BLaER1 (cell line): ENCODE measurements at regions not wholly inside any gene's neighbourhood (a gene's known extent, or its start where the extent isn't known, plus 50 kb on each side); places are given as distances from the start of the nearest gene placed in this dataset.

Experiments
- H3K27ac ChIP-seq: shearing (Covaris generic); formaldehyde crosslinking; 2 replicates; pipeline ENCODE4 v1.8.1; 2022
- H3K27me3 ChIP-seq: shearing (Covaris generic); formaldehyde crosslinking; 2 replicates; pipeline ENCODE4 v1.8.1; 2022
- H3K36me3 ChIP-seq: shearing (Covaris generic); formaldehyde crosslinking; 2 replicates; pipeline ENCODE4 v1.8.1; 2022
- H3K4me1 ChIP-seq: shearing (Covaris generic); formaldehyde crosslinking; 2 replicates; pipeline ENCODE4 v1.8.1; 2022
- H3K4me2 ChIP-seq: shearing (Covaris generic); formaldehyde crosslinking; 2 replicates; pipeline ENCODE4 v1.8.1; 2022
- H3K4me3 ChIP-seq: shearing (Covaris generic); formaldehyde crosslinking; 2 replicates; pipeline ENCODE4 v1.8.1; 2022
- H3K9ac ChIP-seq: shearing (Covaris generic); formaldehyde crosslinking; 2 replicates; pipeline ENCODE4 v1.8.1; 2022
- H3K9me3 ChIP-seq: shearing (Covaris generic); formaldehyde crosslinking; 2 replicates; pipeline ENCODE4 v1.8.1; 2022
- H4K20me1 ChIP-seq: shearing (Covaris generic); formaldehyde crosslinking; 2 replicates; pipeline ENCODE4 v1.8.1; 2022
- Cebpa-rat ChIP-seq: shearing (Covaris generic); IDR thresholded peaks from 2 replicates; pipeline ENCODE4 v1.8.1; 2022

DNA sequence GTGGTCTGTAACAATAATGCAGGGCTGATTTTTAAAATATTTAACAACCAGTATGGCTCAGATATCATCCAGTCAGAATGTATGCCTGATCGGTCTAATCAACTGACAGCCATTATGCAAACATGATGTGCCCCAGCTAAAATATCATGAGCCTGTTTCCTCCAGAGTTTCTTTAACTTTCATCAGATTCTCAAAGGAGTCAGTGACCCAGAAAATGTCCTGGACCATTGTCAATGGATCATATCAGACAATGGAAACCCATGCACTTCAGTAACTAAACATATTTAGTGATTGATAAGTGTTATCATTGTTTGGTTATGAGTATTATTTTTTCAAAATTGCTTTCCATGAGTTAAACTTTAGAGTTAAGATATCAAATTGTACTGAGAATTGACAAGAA, 173.5 kb downstream of the LMBRD1 start:
- no peak overlapping the region for H3K4me3 ChIP-seq
- H3K9me3 ChIP-seq: no peaks in the 10 kb centered on the region
- no peaks in the 10 kb centered on the region for H4K20me1 ChIP-seq
- no peak for TF ChIP-seq Cebpa-rat
- H3K36me3 ChIP-seq: no peaks in the 10 kb centered on the region
- H3K27ac ChIP-seq: no peak overlapping the region
- no peaks in the 10 kb centered on the region for H3K4me1 ChIP-seq
- no peak overlapping the region for H3K4me2 ChIP-seq
- no peak overlapping the region for H3K9ac ChIP-seq
- H3K27me3 ChIP-seq: no peaks in the 10 kb centered on the region

DNA sequence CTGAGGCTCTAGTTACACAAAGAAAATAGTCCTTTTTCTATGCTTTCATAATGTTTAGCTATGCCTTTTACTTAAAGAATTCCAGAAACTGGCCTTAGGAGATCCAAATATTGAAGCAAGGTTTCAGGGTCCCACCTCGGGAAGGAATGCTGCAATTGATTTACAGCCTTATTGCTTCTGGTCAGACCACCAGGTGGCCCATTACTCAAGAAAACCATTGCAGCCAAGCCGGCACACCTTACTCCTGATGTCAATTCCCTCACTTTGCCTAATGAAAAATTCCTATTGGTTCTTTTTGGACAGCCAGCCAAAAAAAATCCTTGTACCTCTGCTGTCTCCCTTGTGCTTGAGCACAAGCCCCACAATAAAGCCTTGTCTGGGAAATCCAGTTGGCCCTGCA, 173.9 kb downstream of the LMBRD1 start:
- H3K4me1 ChIP-seq: no peaks in the 10 kb centered on the region
- no peak overlapping the region for H3K4me2 ChIP-seq
- no peaks in the 10 kb centered on the region for H3K27me3 ChIP-seq
- no peaks in the 10 kb centered on the region for H4K20me1 ChIP-seq
- no peaks in the 10 kb centered on the region for H3K36me3 ChIP-seq
- no peak for TF ChIP-seq Cebpa-rat
- no peak overlapping the region for H3K27ac ChIP-seq
- no peaks in the 10 kb centered on the region for H3K9me3 ChIP-seq
- no peak overlapping the region for H3K9ac ChIP-seq
- no peak overlapping the region for H3K4me3 ChIP-seq

DNA sequence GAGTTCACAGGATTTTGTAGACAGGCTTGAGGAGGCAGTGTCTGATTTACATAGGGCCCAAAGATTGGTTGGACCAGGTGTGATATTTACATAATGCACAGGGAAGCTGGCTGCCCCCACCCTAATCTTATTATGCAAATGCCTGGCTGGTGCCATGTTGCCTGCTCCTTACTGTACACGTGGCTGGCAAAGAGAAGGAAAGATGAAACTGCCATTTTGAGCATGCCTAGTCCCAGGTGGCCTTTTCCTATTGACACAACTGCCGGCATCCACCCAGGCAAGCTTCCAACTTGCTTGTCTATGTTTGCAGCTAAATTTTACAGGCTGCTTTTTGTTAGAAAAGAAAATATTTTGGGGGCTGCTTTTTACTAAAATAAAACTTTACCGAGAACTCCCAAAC, 174.6 kb downstream of the LMBRD1 start:
- H3K4me3 ChIP-seq: no peak overlapping the region
- no peak for TF ChIP-seq Cebpa-rat
- no peaks in the 10 kb centered on the region for H3K9me3 ChIP-seq
- H3K9ac ChIP-seq: no peak overlapping the region
- H3K4me2 ChIP-seq: no peak overlapping the region
- H4K20me1 ChIP-seq: no peaks in the 10 kb centered on the region
- no peak overlapping the region for H3K27ac ChIP-seq
- no peaks in the 10 kb centered on the region for H3K27me3 ChIP-seq
- no peaks in the 10 kb centered on the region for H3K4me1 ChIP-seq
- H3K36me3 ChIP-seq: no peaks in the 10 kb centered on the region

- no peak overlapping the region for H3K4me3 ChIP-seq
- TF ChIP-seq Cebpa-rat: no peak
Measured at GRCh38 chr6:69617163-69617562, 179.6 kb downstream of the LMBRD1 start.

DNA sequence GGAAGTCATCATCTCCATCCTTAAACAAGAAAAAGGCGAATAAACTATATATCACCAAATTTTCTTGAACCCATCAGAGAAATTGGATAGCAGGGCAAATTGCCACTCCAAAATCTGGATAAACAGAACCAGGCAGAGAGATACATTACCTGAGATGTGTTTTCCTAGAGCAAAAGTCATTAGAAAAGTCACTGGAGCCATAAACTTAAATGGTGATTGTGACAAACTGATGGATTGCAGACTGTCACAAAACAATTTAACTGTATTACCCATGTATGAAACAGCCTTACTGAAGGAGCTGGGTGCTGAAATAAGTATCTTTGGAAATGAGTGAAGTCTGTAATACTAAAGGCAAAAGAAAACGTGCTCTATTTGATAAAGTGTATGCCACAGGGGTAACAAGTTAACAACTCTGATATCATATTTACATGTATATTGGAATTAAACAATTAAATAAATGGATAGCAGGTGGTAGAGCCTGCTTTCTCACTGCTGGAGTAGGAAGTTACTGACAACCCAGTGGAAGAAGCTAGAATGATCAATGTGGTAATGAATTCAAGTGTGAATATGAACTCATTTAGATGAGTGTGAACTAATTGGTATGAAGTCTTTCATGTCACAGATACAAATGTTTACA, 186.9 kb downstream of the LMBRD1 start:
- Histone ChIP-seq H3K27ac (no peak overlapping the region), H4K20me1 (no peaks in the 10 kb centered on the region), H3K4me2 (no peak overlapping the region), H3K4me3 (no peak overlapping the region), H3K9ac (no peak overlapping the region), H3K27me3 (no peaks in the 10 kb centered on the region), H3K36me3 (no peaks in the 10 kb centered on the region), H3K4me1 (no peaks in the 10 kb centered on the region), H3K9me3 (no peaks in the 10 kb centered on the region)
- TF ChIP-seq Cebpa-rat: no peak

More at GRCh38 chr6:69617163-69617562, 179.6 kb downstream of the LMBRD1 start:
- Histone ChIP-seq H3K4me1 (no peaks in the 10 kb centered on the region), H3K27ac (no peak overlapping the region), H3K9ac (no peak overlapping the region), H4K20me1 (no peaks in the 10 kb centered on the region), H3K27me3 (no peaks in the 10 kb centered on the region), H3K9me3 (no peaks in the 10 kb centered on the region), H3K36me3 (no peaks in the 10 kb centered on the region), H3K4me2 (no peak overlapping the region)

DNA sequence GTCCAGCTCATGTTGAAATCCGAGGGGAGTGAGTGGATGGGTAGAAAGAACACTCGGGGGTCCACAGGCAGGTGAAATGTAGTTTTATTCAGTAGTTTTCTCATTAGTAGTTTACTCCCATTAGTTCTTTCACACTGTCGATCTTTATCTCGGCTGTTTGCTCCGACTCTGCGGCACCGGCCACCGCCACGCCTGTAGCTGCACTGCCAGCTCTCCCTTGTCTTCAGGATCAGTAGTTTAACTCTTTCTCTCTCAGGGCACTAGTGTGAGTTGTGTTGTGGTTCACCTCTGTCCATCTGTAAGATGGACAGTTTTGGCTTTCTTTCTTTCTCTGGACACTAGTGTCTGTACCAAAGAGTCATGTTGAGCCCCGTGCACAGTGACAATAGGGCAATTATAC, 195.7 kb downstream of the LMBRD1 start:
- no peak overlapping the region for H3K4me2 ChIP-seq
- H3K9me3 ChIP-seq: no peaks in the 10 kb centered on the region
- no peak overlapping the region for H3K4me3 ChIP-seq
- no peaks in the 10 kb centered on the region for H3K36me3 ChIP-seq
- TF ChIP-seq Cebpa-rat: no peak
- no peaks in the 10 kb centered on the region for H3K27me3 ChIP-seq
- no peaks in the 10 kb centered on the region for H3K4me1 ChIP-seq
- no peaks in the 10 kb centered on the region for H4K20me1 ChIP-seq
- H3K27ac ChIP-seq: no peak overlapping the region
- H3K9ac ChIP-seq: no peak overlapping the region

GRCh38 chr6:69594405-69594804, 202.4 kb downstream of the LMBRD1 start:
- Histone ChIP-seq H3K4me3 (no peak overlapping the region), H3K4me1 (no peaks in the 10 kb centered on the region), H4K20me1 (no peaks in the 10 kb centered on the region), H3K36me3 (no peaks in the 10 kb centered on the region), H3K27me3 (no peaks in the 10 kb centered on the region), H3K9me3 (no peaks in the 10 kb centered on the region), H3K27ac (no peak overlapping the region), H3K9ac (no peak overlapping the region), H3K4me2 (no peak overlapping the region)
- TF ChIP-seq Cebpa-rat: no peak

- Histone ChIP-seq H3K4me3 (no peak overlapping the region), H3K9me3 (no peaks in the 10 kb centered on the region), H4K20me1 (no peaks in the 10 kb centered on the region), H3K9ac (no peak overlapping the region), H3K27ac (no peak overlapping the region), H3K27me3 (no peaks in the 10 kb centered on the region), H3K4me1 (no peaks in the 10 kb centered on the region), H3K36me3 (no peaks in the 10 kb centered on the region), H3K4me2 (no peak overlapping the region)
- TF ChIP-seq Cebpa-rat: no peak
Measured at GRCh38 chr6:69593706-69594105, 203.1 kb downstream of the LMBRD1 start.

DNA sequence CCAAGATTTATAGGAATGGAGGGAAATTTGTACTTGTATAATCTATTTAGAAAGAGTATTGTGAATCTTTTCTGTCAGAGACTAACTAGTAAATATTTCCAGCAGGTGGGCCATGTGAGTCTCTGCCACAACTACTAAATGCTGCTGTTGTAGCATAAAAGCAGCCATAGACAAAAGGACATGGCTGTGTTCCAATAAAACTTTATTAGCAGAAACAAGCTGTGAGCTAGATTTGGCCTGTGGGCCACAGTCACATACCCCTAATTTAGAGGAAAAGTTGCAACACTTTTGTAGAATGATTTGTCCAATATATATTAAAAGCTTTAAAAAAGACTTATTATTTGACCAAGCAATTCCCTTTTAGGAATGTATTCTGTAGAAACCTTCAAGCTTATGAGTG, 207.2 kb downstream of the LMBRD1 start:
- no peaks in the 10 kb centered on the region for H3K9me3 ChIP-seq
- H4K20me1 ChIP-seq: no peaks in the 10 kb centered on the region
- H3K27me3 ChIP-seq: no peaks in the 10 kb centered on the region
- TF ChIP-seq Cebpa-rat: no peak
- peaks cover 16% of the 10 kb centered on the region for H3K4me1 ChIP-seq
- no peaks in the 10 kb centered on the region for H3K36me3 ChIP-seq
- no peak overlapping the region for H3K4me3 ChIP-seq
- H3K27ac ChIP-seq: no peak overlapping the region
- no peak overlapping the region for H3K9ac ChIP-seq
- H3K4me2 ChIP-seq: no peak overlapping the region

DNA sequence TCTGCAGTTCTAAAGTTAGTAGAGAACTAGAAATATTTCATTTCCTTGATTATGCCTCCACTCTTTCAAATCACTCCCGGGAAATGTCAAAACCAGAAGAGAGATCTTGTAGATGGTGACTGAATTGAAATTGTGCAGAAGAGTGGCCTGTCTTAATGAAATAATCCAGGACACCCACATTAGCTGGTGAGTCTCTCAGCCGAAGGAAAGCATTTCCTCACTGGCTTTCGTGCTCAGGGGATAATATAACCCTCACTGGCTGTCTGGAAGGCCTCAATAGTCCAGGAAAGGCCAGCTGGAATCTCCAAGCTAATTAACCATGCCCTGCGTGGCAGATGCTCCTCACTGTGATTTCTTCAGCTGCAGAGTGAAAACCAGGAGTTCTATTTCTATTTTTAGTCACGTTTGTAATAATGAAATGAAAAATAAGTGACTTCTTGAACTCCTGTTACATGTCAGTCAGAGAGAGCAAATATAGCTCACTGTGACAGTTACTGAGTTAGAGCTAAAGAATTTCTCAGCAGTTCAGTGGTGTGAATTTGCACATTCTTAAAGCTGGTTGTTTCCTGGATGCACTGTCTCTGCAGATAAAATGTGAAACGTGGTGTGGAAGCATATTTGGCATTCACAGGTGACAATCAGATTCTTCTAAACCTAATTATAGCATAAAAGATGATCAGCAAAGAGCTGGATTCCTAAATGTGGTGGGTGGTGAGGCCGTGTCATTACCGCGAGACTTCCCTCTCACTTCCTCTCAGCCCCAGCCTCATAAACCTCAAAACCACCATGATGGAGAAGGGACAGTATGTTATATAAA, 211.7 kb downstream of the LMBRD1 start:
- H3K27me3 ChIP-seq: no peaks in the 10 kb centered on the region
- H3K36me3 ChIP-seq: no peaks in the 10 kb centered on the region
- H3K9me3 ChIP-seq: no peaks in the 10 kb centered on the region
- TF ChIP-seq Cebpa-rat: no peak
- peak overlapping the region; percentile 75 for H3K4me2 ChIP-seq
- no peak overlapping the region for H3K4me3 ChIP-seq
- no peaks in the 10 kb centered on the region for H4K20me1 ChIP-seq
- peaks cover 20% of the 10 kb centered on the region for H3K4me1 ChIP-seq
- H3K9ac ChIP-seq: no peak overlapping the region
- no peak overlapping the region for H3K27ac ChIP-seq
